HepG2 (cell line): ENCODE measurements at regions not wholly inside any gene's neighbourhood (a gene's known extent, or its start where the extent isn't known, plus 50 kb on each side); places are given as distances from the start of the nearest gene placed in this dataset.

Source experiments
- ATAC-seq: fragments of 200-7000 bp; cut with Tn5 transposase; 3 replicates; pipeline ENCODE4 v1.9.1; 2020; ENCODE audit warnings: mild to moderate bottlenecking, moderate library complexity
- BruUV-seq: library from RNA; stranded (reverse); fragments of 400-500 nt; replicated peaks from 2 replicates; lab custom pipeline; 2021; lab: Mats Ljungman, UMichigan
- CTCF ChIA-PET: fragments of 300-600 bp; formaldehyde crosslinking; extraction: SDS; loops from one replicate; lab custom pipeline; 2021; ENCODE audit warnings: low total read pairs, inconsistent platforms, low intra/inter-chr PET ratio; lab: Yijun Ruan, JAX
- POLR2A ChIA-PET: fragments of 350-600 bp; sonication (Branson Sonifier 250); formaldehyde crosslinking; loops from one replicate; lab custom pipeline; 2020; ENCODE audit warnings: antibody characterized with exemption, inconsistent platforms; lab: Yijun Ruan, JAX
- DNase-seq: peaks from one replicate; pipeline ENCODE4 v3.0.0-alpha.2; 2015; ENCODE audit warnings: low spot score
- FAIRE-seq: peaks from 3 replicates; lab custom pipeline; 2011; peaks lifted over from hg19 to GRCh38; lab: Jason Lieb, UNC
- H2AFZ ChIP-seq: one replicate; pipeline ENCODE4 v1.6.1; 2011; ENCODE audit warnings: low read length, inconsistent platforms
- H3K27ac ChIP-seq: fragments of 300-600 bp; 3 replicates; pipeline ENCODE4 v1.8.0; 2011; ENCODE audit warnings: mixed run types, mild to moderate bottlenecking, mixed read lengths, low read length, inconsistent platforms; ENCODE audit not compliant: insufficient read depth; ENCODE audit errors: extremely low read length
- H3K27me3 ChIP-seq, 2 experiments: fragments of 200-600 bp in 1 of 2; 2 replicates in 1 of 2; 3 replicates in 1 of 2; pipeline versions ENCODE4 v1.6.0 to v1.8.0; 2011; ENCODE audit warnings: low read length in 2 of 2, mild to moderate bottlenecking in 2 of 2, moderate library complexity in 2 of 2, inconsistent platforms in 1 of 2; ENCODE audit not compliant: insufficient read depth in 2 of 2, control insufficient read depth in 1 of 2
- H3K36me3 ChIP-seq, 2 experiments: fragments of 200-600 bp in 1 of 2; replicated peaks in 1 of 2; 2 replicates in 1 of 2; 3 replicates in 1 of 2; pipeline versions ENCODE4 v1.5.1 to v1.8.0; 2011; ENCODE audit warnings: low read length in 2 of 2, inconsistent platforms in 1 of 2; ENCODE audit not compliant: insufficient read depth in 2 of 2, control insufficient read depth in 1 of 2
- H3K4me1 ChIP-seq: 2 replicates; pipeline ENCODE4 v1.5.1; 2012; ENCODE audit warnings: low read length, inconsistent platforms; ENCODE audit not compliant: insufficient read depth
- H3K4me2 ChIP-seq: 2 replicates; pipeline ENCODE4 v1.6.0; 2011; ENCODE audit warnings: low read depth, low read length, inconsistent platforms
- H3K4me3 ChIP-seq, 3 experiments: fragments of 200-600 bp in 1 of 3; sonication (generic), shearing (Covaris generic) in 1 of 3; replicated peaks in 1 of 3; 2 replicates each; pipeline ENCODE4 v1.5.1; 2011 to 2016; ENCODE audit warnings: low read length in 3 of 3, inconsistent platforms in 2 of 3, low read depth in 2 of 3, mild to moderate bottlenecking in 2 of 3, control low read depth in 1 of 3, mixed read lengths in 1 of 3; ENCODE audit not compliant: insufficient read depth in 1 of 3
- H3K79me2 ChIP-seq: one replicate; pipeline ENCODE4 v1.6.1; 2011; ENCODE audit warnings: low read length, inconsistent platforms; ENCODE audit not compliant: insufficient read depth
- H3K9ac ChIP-seq: 2 replicates; pipeline ENCODE4 v1.6.0; 2011; ENCODE audit warnings: mild to moderate bottlenecking, low read depth, low read length, inconsistent platforms; ENCODE audit not compliant: insufficient read depth
- H3K9me3 ChIP-seq: 2 replicates; pipeline ENCODE4 v1.5.1; 2012; ENCODE audit warnings: mild to moderate bottlenecking, low read length
- H4K20me1 ChIP-seq: 2 replicates; pipeline ENCODE4 v1.6.0; 2011; ENCODE audit warnings: inconsistent platforms, mild to moderate bottlenecking, low read length, moderate library complexity; ENCODE audit not compliant: insufficient read depth
- ADNP ChIP-seq: sonication (generic); formaldehyde crosslinking; IDR thresholded peaks from 2 replicates; pipeline ENCODE4 v1.4.0; 2020; ENCODE audit warnings: missing genetic modification reagents
- ARID5B ChIP-seq: IDR thresholded peaks from 2 replicates; pipeline ENCODE4 v1.4.0; 2020; ENCODE audit warnings: mild to moderate bottlenecking, missing genetic modification reagents
- EHMT2 ChIP-seq: fragments of 200-600 bp; sonication (generic); IDR thresholded peaks from 2 replicates; pipeline ENCODE4 v1.7.0; 2017; ENCODE audit warnings: antibody characterized with exemption, low read depth, low read length, borderline replicate concordance
- FLYWCH1 ChIP-seq: sonication (generic); formaldehyde crosslinking; IDR thresholded peaks from 2 replicates; pipeline ENCODE4 v1.8.1; 2023; ENCODE audit warnings: mild to moderate bottlenecking, missing genetic modification reagents
- GTF3A ChIP-seq: sonication (generic); formaldehyde crosslinking; conservative IDR thresholded peaks from 2 replicates; pipeline ENCODE4 v1.4.0; 2020; ENCODE audit warnings: mild to moderate bottlenecking, missing genetic modification reagents
- HIVEP1 ChIP-seq: sonication (generic); formaldehyde crosslinking; IDR thresholded peaks from 2 replicates; pipeline ENCODE4 v1.4.0; 2020; ENCODE audit warnings: mild to moderate bottlenecking, missing genetic modification reagents
- MXD4 ChIP-seq: IDR thresholded peaks from 2 replicates; pipeline ENCODE4 v1.6.1; 2016; ENCODE audit warnings: mild to moderate bottlenecking, missing biosample characterization, missing genetic modification reagents
- NFIB ChIP-seq: sonication (generic); formaldehyde crosslinking; IDR thresholded peaks from 2 replicates; pipeline ENCODE4 v1.9.0; 2021; ENCODE audit warnings: missing genetic modification reagents, mild to moderate bottlenecking, borderline replicate concordance
- NR2F6 ChIP-seq, 2 experiments: IDR thresholded peaks; 2 replicates each; pipeline ENCODE4 v1.6.1; 2016; ENCODE audit warnings: antibody characterized with exemption in 1 of 2, mild to moderate bottlenecking in 1 of 2
- PHF8 ChIP-seq: sonication (generic); formaldehyde crosslinking; IDR thresholded peaks from 2 replicates; pipeline ENCODE4 v1.5.0; 2020; ENCODE audit warnings: missing genetic modification reagents
- POLR2A ChIP-seq, 2 experiments: IDR thresholded peaks; 2 replicates each; pipeline ENCODE4 v1.6.1; 2011; ENCODE audit warnings: low read depth in 2 of 2, low read length in 2 of 2, mild to moderate bottlenecking in 1 of 2, moderate library complexity in 1 of 2; ENCODE audit not compliant: insufficient read depth in 1 of 2
- REL ChIP-seq: sonication (generic); formaldehyde crosslinking; conservative IDR thresholded peaks from 2 replicates; pipeline ENCODE4 v1.8.0; 2022; ENCODE audit warnings: mild to moderate bottlenecking, missing genetic modification reagents, moderate library complexity
- SETDB1 ChIP-seq: sonication (generic); formaldehyde crosslinking; IDR thresholded peaks from 2 replicates; pipeline ENCODE4 v1.5.1; 2020; ENCODE audit warnings: missing genetic modification reagents, mild to moderate bottlenecking, borderline replicate concordance
- SNAI1 ChIP-seq: sonication (generic); formaldehyde crosslinking; IDR thresholded peaks from 2 replicates; pipeline ENCODE4 v1.5.0; 2020; ENCODE audit warnings: mild to moderate bottlenecking, missing genetic modification reagents, borderline replicate concordance
- TCF12 ChIP-seq, 2 experiments: fragments of 450-650 bp in 1 of 2; sonication (generic) in 1 of 2; formaldehyde crosslinking in 1 of 2; IDR thresholded peaks; 2 replicates each; pipeline versions ENCODE4 v1.6.1 to v1.8.0; 2017 to 2022; ENCODE audit warnings: antibody characterized with exemption in 1 of 2, mild to moderate bottlenecking in 1 of 2, missing genetic modification reagents in 1 of 2, moderate library complexity in 1 of 2
- ZMYM4 ChIP-seq: sonication (generic); formaldehyde crosslinking; IDR thresholded peaks from 2 replicates; pipeline ENCODE4 v1.8.1; 2023; ENCODE audit warnings: mild to moderate bottlenecking, missing genetic modification reagents
- ZNF598 ChIP-seq: sonication (generic); formaldehyde crosslinking; IDR thresholded peaks from 2 replicates; pipeline ENCODE4 v1.5.1; 2020; ENCODE audit warnings: mild to moderate bottlenecking, missing genetic modification reagents, borderline replicate concordance
- ZNF710 ChIP-seq: sonication (generic); formaldehyde crosslinking; IDR thresholded peaks from 2 replicates; pipeline ENCODE4 v1.5.0; 2020; ENCODE audit warnings: mild to moderate bottlenecking, missing genetic modification reagents, borderline replicate concordance
- ZNF879 ChIP-seq: sonication (generic); formaldehyde crosslinking; IDR thresholded peaks from 2 replicates; pipeline ENCODE4 v1.8.1; 2023; ENCODE audit warnings: missing genetic modification reagents
- WGBS: methylation state at CpG from one replicate; pipeline ENCODE4 v1.1.6; 2017; ENCODE audit warnings: low lambda C conversion rate; 5-methylcytosine and 5-hydroxymethylcytosine counted together
- in situ Hi-C: cut with HindIII; loops from 2 replicates; pipeline ENCODE4 v1.10.0; 2017; ENCODE audit warnings: low pct_unique_long_range_greater_than_20kb; ENCODE audit not compliant: extremely low pct_ligation_motif_present
- intact Hi-C: fragments of 100-400 bp; cut with micrococcal nuclease; formaldehyde crosslinking; loops from one replicate; pipeline ENCODE4 v1.10.0; 2022; ENCODE audit not compliant: unreplicated experiment
- TF ChIP-seq, protein P1 (sequence below): sonication (generic); formaldehyde crosslinking; IDR thresholded peaks from 2 replicates; pipeline ENCODE4 v1.8.0; 2022; ENCODE audit warnings: mild to moderate bottlenecking, missing genetic modification reagents, moderate library complexity

DNA sequence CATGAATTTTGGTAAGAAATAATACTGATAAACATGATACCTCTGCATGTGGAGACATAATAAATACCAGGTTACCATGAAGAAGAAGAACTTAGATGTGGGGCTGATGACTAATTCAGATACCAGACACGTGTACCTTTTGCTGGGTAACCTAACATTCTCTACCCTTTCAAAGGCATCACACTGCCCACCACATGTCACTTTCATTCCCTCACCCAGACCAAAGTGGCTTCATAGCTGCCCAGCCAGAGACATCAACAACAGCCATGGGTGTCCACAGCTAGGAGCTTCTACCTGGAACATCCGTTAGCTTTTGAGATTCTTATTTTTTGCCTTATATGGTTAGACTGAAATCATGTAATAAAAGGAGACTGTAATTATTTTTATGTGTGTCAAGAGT is 396.8 kb downstream of the MED10 start:
- 0% methylated on average over 2 of the region's 2 CpGs for WGBS
- no peak for ATAC-seq

More for the DNA sequence above, 396.8 kb downstream of the MED10 start:
- in situ Hi-C loops (no loop called here), intact Hi-C loops (no loop called here)
- no peaks in the 10 kb centered on the region for H3K27me3 ChIP-seq
- H3K4me1 ChIP-seq: no peaks in the 10 kb centered on the region
- TF ChIP-seq TCF12 (IDR thresholded peaks at IDR 0.05) (no peak), TCF12 (CRISPR knock-in tag; IDR thresholded peaks at IDR 0.05) (no peak), REL (CRISPR knock-in tag) (no peak), NR2F6 (IDR thresholded peaks at IDR 0.05) (no peak), NR2F6 (CRISPR knock-in tag; IDR thresholded peaks at IDR 0.05) (no peak), NFIB (CRISPR knock-in tag) (no peak), PHF8 (CRISPR knock-in tag) (no peak), ZNF598 (CRISPR knock-in tag) (no peak), ZNF879 (CRISPR knock-in tag) (no peak), EHMT2 (no peak), SETDB1 (CRISPR knock-in tag) (no peak), POLR2A (IDR thresholded peaks at IDR 0.05; ENCODE audit: insufficient read depth in 1 of 2, low read depth in 2 of 2, low read length in 2 of 2) (no peak), SNAI1 (CRISPR knock-in tag) (no peak), FLYWCH1 (no peak), ARID5B (CRISPR knock-in tag) (no peak), ZNF710 (no peak), HIVEP1 (CRISPR knock-in tag) (no peak), ADNP (no peak), ZMYM4 (CRISPR knock-in tag) (no peak), GTF3A (no peak), MXD4 (CRISPR knock-in tag) (no peak)
- TF ChIP-seq, protein P1, sequence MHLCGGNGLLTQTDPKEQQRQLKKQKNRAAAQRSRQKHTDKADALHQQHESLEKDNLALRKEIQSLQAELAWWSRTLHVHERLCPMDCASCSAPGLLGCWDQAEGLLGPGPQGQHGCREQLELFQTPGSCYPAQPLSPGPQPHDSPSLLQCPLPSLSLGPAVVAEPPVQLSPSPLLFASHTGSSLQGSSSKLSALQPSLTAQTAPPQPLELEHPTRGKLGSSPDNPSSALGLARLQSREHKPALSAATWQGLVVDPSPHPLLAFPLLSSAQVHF: no peak
- H3K79me2 ChIP-seq: no peaks in the 10 kb centered on the region
- POLR2A ChIA-PET: no interaction called here
- no peak overlapping the region for H2AFZ ChIP-seq
- no peaks in the 10 kb centered on the region for H3K9me3 ChIP-seq
- H3K27ac ChIP-seq: no peak overlapping the region
- no peak overlapping the region for H3K4me2 ChIP-seq
- no peaks in the 10 kb centered on the region for H4K20me1 ChIP-seq
- no peaks in the 10 kb centered on the region for H3K36me3 ChIP-seq
- no peak overlapping the region for H3K4me3 ChIP-seq
- H3K9ac ChIP-seq: no peak overlapping the region
- FAIRE-seq: no peak
- CTCF ChIA-PET: no interaction called here
- no peak for DNase-seq
- BruUV-seq: no TSS peak
